GM23338 (cell line): ENCODE measurements at regions not wholly inside any gene's neighbourhood (a gene's known extent, or its start where the extent isn't known, plus 50 kb on each side); places are given as distances from the start of the nearest gene placed in this dataset.

ENCODE experiments used
- CREB1 ChIP-seq: fragments of 250-450 bp; sonication (Bioruptor Pico); IDR thresholded peaks from 2 replicates; pipeline ENCODE4 v1.5.0; 2020; ENCODE audit warnings: low read depth, mild to moderate bottlenecking, moderate library complexity
- ETS1 ChIP-seq: IDR thresholded peaks from 2 replicates; pipeline ENCODE4 v1.6.1; 2016; ENCODE audit warnings: antibody characterized with exemption
- EZH2 ChIP-seq: fragments of 200-600 bp; sonication (generic); IDR thresholded peaks from one replicate; pipeline ENCODE4 v1.8.0; 2017; ENCODE audit warnings: antibody characterized with exemption, mild to moderate bottlenecking, low read depth; ENCODE audit not compliant: unreplicated experiment
- EZH2phosphoT487 ChIP-seq: fragments of 200-600 bp; sonication (generic); IDR thresholded peaks from one replicate; pipeline ENCODE4 v1.8.1; 2018; ENCODE audit warnings: antibody characterized with exemption; ENCODE audit not compliant: unreplicated experiment
- JUNB ChIP-seq: IDR thresholded peaks from one replicate; pipeline ENCODE4 v1.6.1; 2016; ENCODE audit warnings: antibody characterized with exemption; ENCODE audit not compliant: unreplicated experiment
- NANOG ChIP-seq: IDR thresholded peaks from 2 replicates; pipeline ENCODE4 v1.6.1; 2016; ENCODE audit warnings: antibody characterized with exemption, borderline replicate concordance
- POLR2AphosphoS5 ChIP-seq: IDR thresholded peaks from 2 replicates; pipeline ENCODE4 v1.6.1; 2016; ENCODE audit warnings: antibody characterized with exemption, low read depth
- REST ChIP-seq: IDR thresholded peaks from one replicate; pipeline ENCODE4 v1.6.1; 2018; ENCODE audit warnings: antibody characterized with exemption; ENCODE audit not compliant: unreplicated experiment
- STAT1 ChIP-seq: IDR thresholded peaks from one replicate; pipeline ENCODE4 v1.6.1; 2016; ENCODE audit warnings: antibody characterized with exemption; ENCODE audit not compliant: unreplicated experiment
- ZNF114 ChIP-seq: fragments of 250-450 bp; sonication (Bioruptor Pico); IDR thresholded peaks from 2 replicates; pipeline ENCODE4 v1.5.0; 2020; ENCODE audit warnings: mild to moderate bottlenecking, moderate library complexity
- TF ChIP-seq, protein P1 (sequence below), 2 experiments: fragments of 200-600 bp in 1 of 2; sonication (generic) in 1 of 2; conservative IDR thresholded peaks; 2 replicates each; pipeline versions ENCODE4 v1.5.1 to v1.6.1; 2016 to 2017; ENCODE audit warnings: antibody characterized with exemption in 2 of 2, low read depth in 2 of 2, mild to moderate bottlenecking in 2 of 2, moderate library complexity in 1 of 2

DNA sequence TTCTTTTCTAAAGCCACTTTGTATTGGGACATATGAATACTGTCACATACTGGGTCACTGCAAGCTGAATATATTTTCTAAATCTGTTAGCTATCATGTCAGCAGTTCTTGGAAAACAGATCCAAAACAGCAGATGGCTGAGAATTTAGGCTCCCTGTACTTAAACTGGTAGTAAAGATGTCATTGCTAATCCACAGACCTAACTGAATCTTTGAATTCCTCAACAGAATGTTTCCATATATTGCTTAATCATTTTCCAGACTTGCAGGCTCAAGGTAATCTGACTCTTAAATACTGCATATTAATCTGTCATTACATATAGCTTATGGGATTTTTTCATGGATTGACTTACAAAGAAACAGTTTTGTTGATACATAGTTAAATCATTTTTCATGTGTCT, 639.0 kb upstream of the KLHL1 start:
- TF ChIP-seq, protein P1, sequence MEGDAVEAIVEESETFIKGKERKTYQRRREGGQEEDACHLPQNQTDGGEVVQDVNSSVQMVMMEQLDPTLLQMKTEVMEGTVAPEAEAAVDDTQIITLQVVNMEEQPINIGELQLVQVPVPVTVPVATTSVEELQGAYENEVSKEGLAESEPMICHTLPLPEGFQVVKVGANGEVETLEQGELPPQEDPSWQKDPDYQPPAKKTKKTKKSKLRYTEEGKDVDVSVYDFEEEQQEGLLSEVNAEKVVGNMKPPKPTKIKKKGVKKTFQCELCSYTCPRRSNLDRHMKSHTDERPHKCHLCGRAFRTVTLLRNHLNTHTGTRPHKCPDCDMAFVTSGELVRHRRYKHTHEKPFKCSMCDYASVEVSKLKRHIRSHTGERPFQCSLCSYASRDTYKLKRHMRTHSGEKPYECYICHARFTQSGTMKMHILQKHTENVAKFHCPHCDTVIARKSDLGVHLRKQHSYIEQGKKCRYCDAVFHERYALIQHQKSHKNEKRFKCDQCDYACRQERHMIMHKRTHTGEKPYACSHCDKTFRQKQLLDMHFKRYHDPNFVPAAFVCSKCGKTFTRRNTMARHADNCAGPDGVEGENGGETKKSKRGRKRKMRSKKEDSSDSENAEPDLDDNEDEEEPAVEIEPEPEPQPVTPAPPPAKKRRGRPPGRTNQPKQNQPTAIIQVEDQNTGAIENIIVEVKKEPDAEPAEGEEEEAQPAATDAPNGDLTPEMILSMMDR (conservative IDR thresholded peaks at IDR 0.05; ENCODE audit: low read depth in 2 of 2), result no peak
- no peak for TF ChIP-seq ETS1
- no peak for TF ChIP-seq EZH2
- no peak for TF ChIP-seq POLR2AphosphoS5
- TF ChIP-seq STAT1, result no peak
- no peak for TF ChIP-seq REST
- TF ChIP-seq EZH2phosphoT487, result no peak
- no peak for TF ChIP-seq NANOG
- no peak for TF ChIP-seq CREB1 (CRISPR knock-in tag)
- TF ChIP-seq JUNB, result no peak
- no peak for TF ChIP-seq ZNF114 (CRISPR knock-in tag)
